H9 (cell line): ENCODE measurements at regions not wholly inside any gene's neighbourhood (a gene's known extent, or its start where the extent isn't known, plus 50 kb on each side); places are given as distances from the start of the nearest gene placed in this dataset.

Experiments
- DNase-seq: peaks from one replicate; pipeline ENCODE4 v3.0.0-alpha.2; 2017
- H2AFZ ChIP-seq: one replicate; pipeline ENCODE4 v1.6.1; 2013; ENCODE audit warnings: mild to moderate bottlenecking, low read length, control low read depth, moderate library complexity
- H2AK5ac ChIP-seq: 2 replicates; pipeline ENCODE4 v1.6.1; 2013; ENCODE audit warnings: low read length, control low read depth, mixed read lengths; ENCODE audit not compliant: insufficient read length
- H2BK120ac ChIP-seq: one replicate; pipeline ENCODE4 v1.6.1; 2013; ENCODE audit warnings: low read depth, mild to moderate bottlenecking, low read length, control low read depth, inconsistent platforms; ENCODE audit not compliant: poor library complexity, severe bottlenecking
- H2BK12ac ChIP-seq: 2 replicates; pipeline ENCODE4 v1.6.1; 2013; ENCODE audit warnings: low read length, control low read depth, mixed read lengths, low read depth; ENCODE audit not compliant: insufficient read length
- H2BK15ac ChIP-seq: 2 replicates; pipeline ENCODE4 v1.6.1; 2013; ENCODE audit warnings: low read depth, low read length, control low read depth
- H2BK20ac ChIP-seq: one replicate; pipeline ENCODE4 v1.6.1; 2013; ENCODE audit warnings: low read depth, mild to moderate bottlenecking, low read length, control low read depth, inconsistent platforms; ENCODE audit not compliant: poor library complexity, severe bottlenecking
- H2BK5ac ChIP-seq: 2 replicates; pipeline ENCODE4 v1.6.1; 2013; ENCODE audit warnings: low read length, control low read depth, mixed read lengths; ENCODE audit not compliant: insufficient read length
- H3K14ac ChIP-seq: 2 replicates; pipeline ENCODE4 v1.6.1; 2013; ENCODE audit warnings: low read length, control low read depth; ENCODE audit not compliant: insufficient read depth
- H3K18ac ChIP-seq: 2 replicates; pipeline ENCODE4 v1.6.1; 2013; ENCODE audit warnings: low read depth, mild to moderate bottlenecking, mixed read lengths, low read length, control low read depth; ENCODE audit not compliant: insufficient read length
- H3K23ac ChIP-seq: 2 replicates; pipeline ENCODE4 v1.6.1; 2013; ENCODE audit warnings: low read length, control low read depth, mixed read lengths, low read depth; ENCODE audit not compliant: insufficient read length
- H3K23me2 ChIP-seq: 2 replicates; pipeline ENCODE4 v1.6.1; 2013; ENCODE audit warnings: low read depth, mild to moderate bottlenecking, mixed read lengths, low read length, control low read depth; ENCODE audit not compliant: insufficient read length, poor library complexity, severe bottlenecking
- H3K27ac ChIP-seq: 2 replicates; pipeline ENCODE4 v1.5.1; 2013; ENCODE audit warnings: low read length, control low read depth, mixed read lengths, low read depth; ENCODE audit not compliant: insufficient read length
- H3K27me3 ChIP-seq: 2 replicates; pipeline ENCODE4 v1.6.1; 2013; ENCODE audit warnings: low read length, control low read depth, inconsistent platforms; ENCODE audit not compliant: insufficient read depth
- H3K4ac ChIP-seq: 2 replicates; pipeline ENCODE4 v1.6.1; 2013; ENCODE audit warnings: low read depth, mild to moderate bottlenecking, control low read depth, inconsistent platforms, low read length, moderate library complexity
- H3K4me1 ChIP-seq: 2 replicates; pipeline ENCODE4 v1.6.1; 2013; ENCODE audit warnings: low read length, control low read depth, inconsistent platforms; ENCODE audit not compliant: insufficient read depth
- H3K4me2 ChIP-seq: 2 replicates; pipeline ENCODE4 v1.6.1; 2013; ENCODE audit warnings: low read length, control low read depth, mixed read lengths; ENCODE audit not compliant: insufficient read length, insufficient read depth
- H3K56ac ChIP-seq: 2 replicates; pipeline ENCODE4 v1.6.1; 2013; ENCODE audit warnings: low read depth, mild to moderate bottlenecking, mixed read lengths, low read length, control low read depth; ENCODE audit not compliant: insufficient read length
- H3K79me1 ChIP-seq: 2 replicates; pipeline ENCODE4 v1.6.1; 2013; ENCODE audit warnings: low read depth, mild to moderate bottlenecking, moderate library complexity, low read length, control low read depth, inconsistent platforms; ENCODE audit not compliant: insufficient read depth, poor library complexity, severe bottlenecking
- H3K79me2 ChIP-seq: 2 replicates; pipeline ENCODE4 v1.6.1; 2013; ENCODE audit warnings: low read length, control low read depth, inconsistent platforms; ENCODE audit not compliant: insufficient read depth
- H3K9ac ChIP-seq: 2 replicates; pipeline ENCODE4 v1.6.1; 2013; ENCODE audit warnings: low read length, control low read depth, mixed read lengths; ENCODE audit not compliant: insufficient read length; ENCODE audit errors: extremely low read depth
- H3K9me3 ChIP-seq: one replicate; pipeline ENCODE4 v1.6.1; 2013; ENCODE audit warnings: low read depth, low read length, inconsistent platforms; ENCODE audit not compliant: control insufficient read depth
- H3T11ph ChIP-seq: one replicate; pipeline ENCODE4 v1.6.1; 2013; ENCODE audit warnings: mild to moderate bottlenecking, low read length, control low read depth, inconsistent platforms
- H4K20me1 ChIP-seq: one replicate; pipeline ENCODE4 v1.6.1; 2013; ENCODE audit not compliant: control insufficient read depth, insufficient read length, insufficient read depth
- H4K5ac ChIP-seq: 2 replicates; pipeline ENCODE4 v1.6.1; 2013; ENCODE audit warnings: low read depth, mild to moderate bottlenecking, mixed read lengths, low read length, control low read depth; ENCODE audit not compliant: insufficient read length
- H4K8ac ChIP-seq: replicated peaks from 2 replicates; pipeline ENCODE4 v1.6.1; 2013; ENCODE audit warnings: low read length, control low read depth, mixed read lengths, low read depth; ENCODE audit not compliant: insufficient read length
- H4K91ac ChIP-seq: 2 replicates; pipeline ENCODE4 v1.6.1; 2013; ENCODE audit warnings: low read depth, mild to moderate bottlenecking, moderate library complexity, mixed read lengths, low read length, control low read depth; ENCODE audit not compliant: insufficient read length
- H3K27ac Mint-ChIP-seq, 3 experiments: 2 replicates in 2 of 3; 3 replicates in 1 of 3; pipeline ENCODE4 v1.8.0; 2020 to 2021; ENCODE audit warnings: mixed read lengths in 3 of 3, mild to moderate bottlenecking in 1 of 3, moderate library complexity in 1 of 3
- H3K27me3 Mint-ChIP-seq: 2 replicates; pipeline ENCODE4 v1.8.0; 2021; ENCODE audit warnings: low read depth, mild to moderate bottlenecking, moderate library complexity, mixed read lengths
- H3K36me3 Mint-ChIP-seq, 3 experiments: 2 replicates in 2 of 3; 3 replicates in 1 of 3; pipeline ENCODE4 v1.8.0; 2020 to 2021; ENCODE audit warnings: low read depth in 3 of 3, mixed read lengths in 3 of 3; ENCODE audit not compliant: insufficient read depth in 1 of 3
- H3K4me1 Mint-ChIP-seq, 2 experiments: 2 replicates each; pipeline ENCODE4 v1.8.0; 2020; ENCODE audit warnings: mixed read lengths in 2 of 2
- H3K4me3 Mint-ChIP-seq, 2 experiments: 2 replicates in 1 of 2; 3 replicates in 1 of 2; pipeline ENCODE4 v1.8.0; 2020 to 2021; ENCODE audit warnings: mild to moderate bottlenecking in 2 of 2, mixed read lengths in 2 of 2, moderate library complexity in 1 of 2
- H3K9me3 Mint-ChIP-seq, 2 experiments: 2 replicates in 1 of 2; 3 replicates in 1 of 2; pipeline ENCODE4 v1.8.0; 2020; ENCODE audit warnings: mild to moderate bottlenecking in 2 of 2, mixed read lengths in 2 of 2, moderate library complexity in 1 of 2
- WGBS: extraction: QIAGEN DNeasy Blood & Tissue Kit; methylation state at CpG from one replicate; pipeline ENCODE4 v1.1.7; 2013; ENCODE audit warnings: missing lambda C conversion rate, low lambda C conversion rate, mixed read lengths; ENCODE audit not compliant: insufficient read length; ENCODE audit errors: extremely low coverage; 5-methylcytosine and 5-hydroxymethylcytosine counted together
- TF ChIP-seq, protein P1 (sequence below): fragments of 200-600 bp; sonication (generic); conservative IDR thresholded peaks from 3 replicates; pipeline ENCODE4 v1.8.0; 2021; ENCODE audit warnings: antibody characterized with exemption, mild to moderate bottlenecking

GRCh38 chr5:90263102-90263820, 146.3 kb downstream of the CETN3 start:
- Histone ChIP-seq H2BK12ac (no peak overlapping the region), H3K27me3 (no peaks in the 10 kb centered on the region), H3K18ac (no peak overlapping the region), H2BK120ac (no peak overlapping the region), H3K14ac (no peak overlapping the region), H3K4ac (no peak overlapping the region), H2BK20ac (no peak overlapping the region), H3K4me2 (no peak overlapping the region), H3K9ac (no peak overlapping the region), H3K9me3 (no peaks in the 10 kb centered on the region), H4K5ac (no peak overlapping the region), H4K8ac (no peak overlapping the region), H3K23ac (no peak overlapping the region), H3K56ac (no peak overlapping the region), H3K79me2 (no peaks in the 10 kb centered on the region), H2BK15ac (no peak overlapping the region), H4K91ac (no peak overlapping the region), H3K27ac (no peak overlapping the region), H2AFZ (no peak overlapping the region), H3K79me1 (no peaks in the 10 kb centered on the region), H4K20me1 (no peaks in the 10 kb centered on the region), H3T11ph (no peak overlapping the region), H2BK5ac (no peak overlapping the region), H3K23me2 (no peaks in the 10 kb centered on the region), H3K4me1 (no peaks in the 10 kb centered on the region), H2AK5ac (no peak overlapping the region)
- H3K9me3 Mint-ChIP-seq = no peaks in the 10 kb centered on the region
- no peak for DNase-seq
- H3K4me3 Mint-ChIP-seq = no peak overlapping the region
- no CpG with 5 or more reads among the region's 12 CpGs for WGBS
- no peaks in the 10 kb centered on the region for H3K27me3 Mint-ChIP-seq
- TF ChIP-seq, protein P1, sequence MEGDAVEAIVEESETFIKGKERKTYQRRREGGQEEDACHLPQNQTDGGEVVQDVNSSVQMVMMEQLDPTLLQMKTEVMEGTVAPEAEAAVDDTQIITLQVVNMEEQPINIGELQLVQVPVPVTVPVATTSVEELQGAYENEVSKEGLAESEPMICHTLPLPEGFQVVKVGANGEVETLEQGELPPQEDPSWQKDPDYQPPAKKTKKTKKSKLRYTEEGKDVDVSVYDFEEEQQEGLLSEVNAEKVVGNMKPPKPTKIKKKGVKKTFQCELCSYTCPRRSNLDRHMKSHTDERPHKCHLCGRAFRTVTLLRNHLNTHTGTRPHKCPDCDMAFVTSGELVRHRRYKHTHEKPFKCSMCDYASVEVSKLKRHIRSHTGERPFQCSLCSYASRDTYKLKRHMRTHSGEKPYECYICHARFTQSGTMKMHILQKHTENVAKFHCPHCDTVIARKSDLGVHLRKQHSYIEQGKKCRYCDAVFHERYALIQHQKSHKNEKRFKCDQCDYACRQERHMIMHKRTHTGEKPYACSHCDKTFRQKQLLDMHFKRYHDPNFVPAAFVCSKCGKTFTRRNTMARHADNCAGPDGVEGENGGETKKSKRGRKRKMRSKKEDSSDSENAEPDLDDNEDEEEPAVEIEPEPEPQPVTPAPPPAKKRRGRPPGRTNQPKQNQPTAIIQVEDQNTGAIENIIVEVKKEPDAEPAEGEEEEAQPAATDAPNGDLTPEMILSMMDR = no peak
- H3K4me1 Mint-ChIP-seq = peaks cover 10 to 12% of the 10 kb centered on the region in 2 experiments
- 0 out of 7 replicates have a peak overlapping the region, but pooled peaks of 1 of the 3 experiments have one; percentile 13 for H3K27ac Mint-ChIP-seq
- no peaks in the 10 kb centered on the region for H3K36me3 Mint-ChIP-seq
